ENCODE measurements at regions not wholly inside any gene's neighbourhood (a gene's known extent, or its start where the extent isn't known, plus 50 kb on each side); places are given as distances from the start of the nearest gene placed in this dataset.

DNA sequence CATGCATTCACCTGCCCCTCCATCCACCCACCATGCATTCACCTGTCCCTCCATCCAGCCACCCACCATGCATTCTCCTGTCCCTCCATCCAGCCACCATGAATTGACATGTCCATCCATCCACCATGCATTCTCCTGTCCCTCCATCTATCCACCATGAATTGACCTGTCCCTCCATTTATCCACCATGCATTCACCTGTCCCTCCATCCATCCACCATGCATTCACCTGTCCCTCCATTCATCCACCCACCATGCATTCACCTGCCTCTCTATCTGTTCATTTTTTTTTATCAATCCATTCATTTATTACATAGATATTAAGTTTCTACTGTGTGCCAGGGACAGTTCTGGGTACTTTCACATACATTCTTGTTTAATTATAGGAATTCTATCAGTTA, 69.2 kb downstream of the MYCN start (continued):
- no peak for TF ChIP-seq ZBTB33 (IDR thresholded peaks at IDR 0.05; ENCODE audit: borderline replicate concordance, low read depth)
- TF ChIP-seq RFX5 (IDR thresholded peaks at IDR 0.05; ENCODE audit: low read length), result no peak
- TF ChIP-seq TAF1 (IDR thresholded peaks at IDR 0.05; ENCODE audit: borderline replicate concordance, low read depth, low read length), result no peak

DNA sequence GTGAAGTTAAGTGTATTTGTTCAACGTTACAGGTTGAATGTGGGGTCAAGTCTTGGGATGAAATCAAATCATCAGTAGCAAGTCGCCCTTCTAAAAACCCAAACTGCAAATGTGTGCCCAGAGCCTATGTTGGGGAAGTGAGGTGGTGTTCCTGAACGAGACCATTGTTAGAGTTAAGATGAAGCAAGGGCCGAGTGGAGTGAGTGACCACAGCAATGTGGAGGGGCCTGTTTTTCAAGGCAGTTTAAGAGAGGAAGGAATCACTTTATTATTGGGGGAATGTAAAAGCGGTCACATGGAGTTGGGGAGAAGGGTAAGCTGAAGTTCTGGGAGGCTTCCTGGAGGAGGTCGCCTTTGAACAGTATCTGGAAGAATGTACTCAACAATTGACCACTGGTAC, 68.5 kb downstream of the MYCN start:
- H3K36me3 ChIP-seq (replicated peaks in 1 of 2; ENCODE audit: control insufficient read depth in 1 of 2, insufficient read depth in 2 of 2, low read length in 1 of 2), result no peaks in the 10 kb centered on the region
- no peak overlapping the region for H3K27ac ChIP-seq (ENCODE audit: low read depth in 2 of 2, low read length in 1 of 2)
- CTCF ChIA-PET, result no interaction called here
- H3K4me3 ChIP-seq (ENCODE audit: low read depth in 2 of 2, low read length in 1 of 2), result no peak overlapping the region
- POLR2A ChIA-PET, result no interaction called here
- H3K9me3 ChIP-seq, result no peaks in the 10 kb centered on the region; the same call in 1 of the 2 replicates
- H3K4me1 ChIP-seq (ENCODE audit: control insufficient read depth in 1 of 2, insufficient read depth in 2 of 2, low read depth in 1 of 2, low read length in 1 of 2), result no peaks in the 10 kb centered on the region
- TF ChIP-seq RCOR1 (IDR thresholded peaks at IDR 0.05; ENCODE audit: low read length) (no peak), NFIC (IDR thresholded peaks at IDR 0.05; ENCODE audit: borderline replicate concordance) (no peak), JUND (IDR thresholded peaks at IDR 0.05) (no peak)
- TF ChIP-seq, protein P1, sequence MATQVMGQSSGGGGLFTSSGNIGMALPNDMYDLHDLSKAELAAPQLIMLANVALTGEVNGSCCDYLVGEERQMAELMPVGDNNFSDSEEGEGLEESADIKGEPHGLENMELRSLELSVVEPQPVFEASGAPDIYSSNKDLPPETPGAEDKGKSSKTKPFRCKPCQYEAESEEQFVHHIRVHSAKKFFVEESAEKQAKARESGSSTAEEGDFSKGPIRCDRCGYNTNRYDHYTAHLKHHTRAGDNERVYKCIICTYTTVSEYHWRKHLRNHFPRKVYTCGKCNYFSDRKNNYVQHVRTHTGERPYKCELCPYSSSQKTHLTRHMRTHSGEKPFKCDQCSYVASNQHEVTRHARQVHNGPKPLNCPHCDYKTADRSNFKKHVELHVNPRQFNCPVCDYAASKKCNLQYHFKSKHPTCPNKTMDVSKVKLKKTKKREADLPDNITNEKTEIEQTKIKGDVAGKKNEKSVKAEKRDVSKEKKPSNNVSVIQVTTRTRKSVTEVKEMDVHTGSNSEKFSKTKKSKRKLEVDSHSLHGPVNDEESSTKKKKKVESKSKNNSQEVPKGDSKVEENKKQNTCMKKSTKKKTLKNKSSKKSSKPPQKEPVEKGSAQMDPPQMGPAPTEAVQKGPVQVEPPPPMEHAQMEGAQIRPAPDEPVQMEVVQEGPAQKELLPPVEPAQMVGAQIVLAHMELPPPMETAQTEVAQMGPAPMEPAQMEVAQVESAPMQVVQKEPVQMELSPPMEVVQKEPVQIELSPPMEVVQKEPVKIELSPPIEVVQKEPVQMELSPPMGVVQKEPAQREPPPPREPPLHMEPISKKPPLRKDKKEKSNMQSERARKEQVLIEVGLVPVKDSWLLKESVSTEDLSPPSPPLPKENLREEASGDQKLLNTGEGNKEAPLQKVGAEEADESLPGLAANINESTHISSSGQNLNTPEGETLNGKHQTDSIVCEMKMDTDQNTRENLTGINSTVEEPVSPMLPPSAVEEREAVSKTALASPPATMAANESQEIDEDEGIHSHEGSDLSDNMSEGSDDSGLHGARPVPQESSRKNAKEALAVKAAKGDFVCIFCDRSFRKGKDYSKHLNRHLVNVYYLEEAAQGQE (IDR thresholded peaks at IDR 0.05; ENCODE audit: low read depth, low read length), result no peak
- H3K9ac ChIP-seq, result no peak overlapping the region
- no peaks in the 10 kb centered on the region for H4K20me1 ChIP-seq (ENCODE audit: insufficient read depth)
- no peaks in the 10 kb centered on the region for H3K27me3 ChIP-seq (ENCODE audit: insufficient read depth)
- H3K4me2 ChIP-seq, result no peak overlapping the region
- no peak overlapping the region for H2AFZ ChIP-seq (ENCODE audit: low read depth)
- no peaks in the 10 kb centered on the region for H3F3A ChIP-seq (replicated peaks; ENCODE audit: insufficient read depth)
- H3K79me2 ChIP-seq (ENCODE audit: insufficient read depth), result no peaks in the 10 kb centered on the region
- no peak for DNase-seq
- 11% methylated on average over 6 of the region's 6 CpGs for WGBS (ENCODE audit: low lambda C conversion rate)
- no peaks in the 10 kb centered on the region for H3K9me2 ChIP-seq

GRCh38 chr2:16008331-16008850, 68.0 kb downstream of the MYCN start:
- H3K27me3 ChIP-seq (ENCODE audit: insufficient read depth), result no peaks in the 10 kb centered on the region
- H3K79me2 ChIP-seq (ENCODE audit: insufficient read depth), result no peaks in the 10 kb centered on the region
- no peak overlapping the region for H2AFZ ChIP-seq (ENCODE audit: low read depth)
- H3K9me2 ChIP-seq, result no peaks in the 10 kb centered on the region
- ChIA-PET POLR2A (no interaction called here), CTCF (no interaction called here)
- WGBS (ENCODE audit: low lambda C conversion rate), result 17% methylated on average over 8 of the region's 8 CpGs
- no peaks in the 10 kb centered on the region for H3F3A ChIP-seq (replicated peaks; ENCODE audit: insufficient read depth)
- no peaks in the 10 kb centered on the region for H3K36me3 ChIP-seq (replicated peaks in 1 of 2; ENCODE audit: control insufficient read depth in 1 of 2, insufficient read depth in 2 of 2, low read length in 1 of 2)
- H4K20me1 ChIP-seq (ENCODE audit: insufficient read depth), result no peaks in the 10 kb centered on the region
- no peak overlapping the region for H3K9ac ChIP-seq
- H3K4me1 ChIP-seq (ENCODE audit: control insufficient read depth in 1 of 2, insufficient read depth in 2 of 2, low read depth in 1 of 2, low read length in 1 of 2), result no peaks in the 10 kb centered on the region
- no peak overlapping the region for H3K4me2 ChIP-seq
- H3K27ac ChIP-seq (ENCODE audit: low read depth in 2 of 2, low read length in 1 of 2), result no peak overlapping the region
- no peaks in the 10 kb centered on the region; the same call in 1 of the 2 replicates for H3K9me3 ChIP-seq
- DNase-seq, result no peak
- no peak overlapping the region for H3K4me3 ChIP-seq (ENCODE audit: low read depth in 2 of 2, low read length in 1 of 2)
- TF ChIP-seq FOSL2 (IDR thresholded peaks at IDR 0.05; ENCODE audit: borderline replicate concordance, low read depth), result no peak
- TF ChIP-seq NRF1 (IDR thresholded peaks at IDR 0.05; ENCODE audit: low read depth, low read length), result no peak
- TF ChIP-seq EP300 (IDR thresholded peaks at IDR 0.05; ENCODE audit: borderline replicate concordance in 1 of 2, low read depth in 1 of 2, low read length in 1 of 2), result no peak
- TF ChIP-seq JUND (IDR thresholded peaks at IDR 0.05), result no peak
- TF ChIP-seq POLR2AphosphoS5 (IDR thresholded peaks at IDR 0.05; ENCODE audit: low read depth, low read length), result no peak
- TF ChIP-seq ZBTB33 (IDR thresholded peaks at IDR 0.05; ENCODE audit: borderline replicate concordance, low read depth), result no peak
- no peak for TF ChIP-seq USF1 (IDR thresholded peaks at IDR 0.05; ENCODE audit: borderline replicate concordance, low read depth)
- no peak for TF ChIP-seq FOXJ3 (CRISPR knock-in tag; IDR thresholded peaks at IDR 0.05)
- no peak for TF ChIP-seq GATA2 (CRISPR knock-in tag; IDR thresholded peaks at IDR 0.05)
- no peak for TF ChIP-seq MAX (IDR thresholded peaks at IDR 0.05; ENCODE audit: low read depth)
- no peak for TF ChIP-seq ELF1 (IDR thresholded peaks at IDR 0.05)
- no peak for TF ChIP-seq CHD2 (IDR thresholded peaks at IDR 0.05; ENCODE audit: low read length, partially characterized antibody)
- no peak for TF ChIP-seq TEAD4 (IDR thresholded peaks at IDR 0.05; ENCODE audit: borderline replicate concordance, insufficient read depth)
